GM12875 (cell line): ENCODE measurements at regions not wholly inside any gene's neighbourhood (a gene's known extent, or its start where the extent isn't known, plus 50 kb on each side); places are given as distances from the start of the nearest gene placed in this dataset.

Experiments used
- H3K4me3 ChIP-seq: one replicate; pipeline ENCODE4 v1.5.1; 2011; ENCODE audit warnings: low read depth, low read length, control low read depth
- TF ChIP-seq, protein P1 (sequence below): IDR thresholded peaks from 2 replicates; pipeline ENCODE4 v1.5.1; 2011; ENCODE audit warnings: low read depth, mild to moderate bottlenecking, control low read depth, inconsistent platforms, low read length, moderate library complexity, borderline replicate concordance; ENCODE audit not compliant: insufficient read depth

DNA sequence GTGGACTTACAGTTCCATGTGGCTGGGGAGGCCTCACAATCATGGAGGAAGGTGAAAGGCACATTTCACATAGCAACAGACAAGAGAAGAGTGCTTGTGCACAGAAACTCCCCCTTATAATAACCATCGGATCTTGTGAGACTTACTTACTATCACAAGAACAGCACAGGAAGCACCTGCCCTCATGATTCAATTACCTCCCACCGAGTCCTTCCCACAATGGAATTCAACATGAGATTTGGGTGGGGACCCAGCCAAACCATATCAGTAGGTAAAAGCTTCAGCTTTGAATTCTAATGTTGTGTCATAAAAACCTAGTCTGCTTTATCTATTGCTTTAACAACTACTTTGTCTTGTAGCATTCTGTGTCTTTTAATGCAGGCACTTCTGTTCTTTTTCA, 140.4 kb upstream of the PIK3C3 start:
- H3K4me3 ChIP-seq, result no peak overlapping the region
- TF ChIP-seq, protein P1, sequence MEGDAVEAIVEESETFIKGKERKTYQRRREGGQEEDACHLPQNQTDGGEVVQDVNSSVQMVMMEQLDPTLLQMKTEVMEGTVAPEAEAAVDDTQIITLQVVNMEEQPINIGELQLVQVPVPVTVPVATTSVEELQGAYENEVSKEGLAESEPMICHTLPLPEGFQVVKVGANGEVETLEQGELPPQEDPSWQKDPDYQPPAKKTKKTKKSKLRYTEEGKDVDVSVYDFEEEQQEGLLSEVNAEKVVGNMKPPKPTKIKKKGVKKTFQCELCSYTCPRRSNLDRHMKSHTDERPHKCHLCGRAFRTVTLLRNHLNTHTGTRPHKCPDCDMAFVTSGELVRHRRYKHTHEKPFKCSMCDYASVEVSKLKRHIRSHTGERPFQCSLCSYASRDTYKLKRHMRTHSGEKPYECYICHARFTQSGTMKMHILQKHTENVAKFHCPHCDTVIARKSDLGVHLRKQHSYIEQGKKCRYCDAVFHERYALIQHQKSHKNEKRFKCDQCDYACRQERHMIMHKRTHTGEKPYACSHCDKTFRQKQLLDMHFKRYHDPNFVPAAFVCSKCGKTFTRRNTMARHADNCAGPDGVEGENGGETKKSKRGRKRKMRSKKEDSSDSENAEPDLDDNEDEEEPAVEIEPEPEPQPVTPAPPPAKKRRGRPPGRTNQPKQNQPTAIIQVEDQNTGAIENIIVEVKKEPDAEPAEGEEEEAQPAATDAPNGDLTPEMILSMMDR, result no peak

DNA sequence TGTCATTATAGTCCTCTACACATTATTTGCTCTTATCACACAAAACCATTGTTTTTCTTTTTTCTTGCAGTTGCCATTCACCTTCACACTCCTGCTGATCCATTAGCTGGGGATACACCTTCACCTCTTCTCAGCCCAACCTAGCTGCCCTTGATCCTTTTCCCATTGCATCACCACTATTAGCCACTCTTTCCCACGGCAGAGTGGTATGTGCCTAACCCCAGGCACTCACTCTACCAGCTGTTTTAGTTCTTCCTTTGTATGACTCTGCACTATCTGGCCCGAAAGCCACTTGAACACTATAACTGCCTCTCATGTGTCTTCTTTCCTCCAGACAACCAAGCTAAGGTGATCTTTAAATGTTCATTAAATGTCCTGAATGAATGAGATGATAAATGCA, 145.4 kb upstream of the PIK3C3 start:
- no peak overlapping the region for H3K4me3 ChIP-seq
- TF ChIP-seq, protein P1, result no peak

DNA sequence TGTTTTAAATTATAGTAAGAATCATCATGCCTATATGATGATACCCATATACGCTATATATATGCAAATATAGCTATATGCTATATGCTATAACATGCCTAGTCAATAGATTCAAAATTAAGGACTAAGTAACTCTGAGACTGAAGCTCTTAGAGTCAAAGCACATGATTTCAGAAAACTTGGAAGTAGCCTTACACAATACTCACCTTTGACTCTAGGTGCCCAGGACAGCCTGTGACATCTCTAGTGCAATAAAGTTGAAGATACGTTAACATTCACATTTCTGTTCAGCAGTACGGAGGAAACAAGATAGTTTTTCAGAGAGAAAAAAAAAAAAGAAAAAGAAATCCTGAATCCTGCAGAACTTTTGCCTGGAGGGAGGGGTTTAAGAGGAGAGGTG, 149.7 kb upstream of the PIK3C3 start:
- TF ChIP-seq, protein P1, result no peak
- H3K4me3 ChIP-seq, result no peak overlapping the region

DNA sequence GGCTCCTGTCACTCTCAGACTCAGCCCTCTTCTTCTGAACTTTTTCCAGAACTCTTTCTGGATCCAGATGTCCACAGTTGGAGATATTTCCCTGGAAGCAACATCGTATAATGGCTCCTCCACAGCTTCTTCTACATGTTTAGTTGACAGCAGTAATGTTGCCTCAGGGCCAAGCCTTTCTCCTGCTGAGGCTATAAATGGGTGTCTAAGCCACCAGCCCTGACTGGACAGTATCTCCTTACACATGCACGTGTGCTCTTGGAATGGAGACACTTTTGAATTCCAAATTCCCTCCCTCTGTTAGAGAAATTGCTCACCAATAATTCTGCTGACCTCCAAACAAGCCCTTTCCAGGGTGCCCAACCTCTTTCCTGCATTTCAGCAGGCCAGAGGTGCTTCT, 156.2 kb upstream of the PIK3C3 start:
- TF ChIP-seq, protein P1, result no peak

DNA sequence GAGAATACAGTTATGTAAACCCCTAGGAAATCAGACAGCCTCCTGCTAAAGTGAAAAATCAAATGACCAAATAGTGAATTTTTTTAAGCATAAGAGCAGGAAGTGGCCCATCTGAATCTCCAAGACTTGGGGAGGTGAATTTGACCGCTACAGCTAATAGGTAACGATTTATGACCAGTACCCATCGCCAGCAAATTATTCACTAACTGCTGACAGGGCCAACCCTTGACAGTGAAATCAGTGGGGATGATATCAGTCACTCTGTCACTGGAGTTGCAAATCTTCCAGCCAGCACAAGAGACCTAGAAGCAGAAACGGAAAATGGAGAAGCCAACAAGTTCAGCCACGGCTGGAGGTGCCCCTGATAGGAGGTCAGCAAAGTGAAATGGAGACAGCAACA, 164.3 kb upstream of the PIK3C3 start:
- no peak overlapping the region for H3K4me3 ChIP-seq
- TF ChIP-seq, protein P1, result no peak

More for the DNA sequence above, 156.2 kb upstream of the PIK3C3 start:
- no peak overlapping the region for H3K4me3 ChIP-seq

DNA sequence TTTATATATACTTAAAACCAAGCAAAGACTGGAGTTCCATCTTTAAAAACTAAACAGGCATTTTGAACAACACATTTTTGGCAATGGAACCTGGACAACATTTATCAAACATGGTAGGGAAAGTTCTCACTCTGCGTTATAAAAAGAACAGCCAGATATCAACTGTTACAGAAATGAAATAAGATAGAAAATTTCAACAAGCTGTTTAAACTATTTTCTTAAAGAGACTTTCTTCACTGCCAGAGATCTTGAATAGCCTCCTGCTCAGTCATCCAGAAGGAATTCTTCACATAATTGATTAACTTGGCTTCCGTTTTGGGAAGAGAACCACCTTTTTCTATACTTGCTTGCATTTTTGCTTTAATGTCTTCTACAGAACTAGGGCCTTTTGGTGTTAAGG, 166.0 kb upstream of the PIK3C3 start:
- H3K4me3 ChIP-seq, result no peak overlapping the region
- TF ChIP-seq, protein P1, result no peak

DNA sequence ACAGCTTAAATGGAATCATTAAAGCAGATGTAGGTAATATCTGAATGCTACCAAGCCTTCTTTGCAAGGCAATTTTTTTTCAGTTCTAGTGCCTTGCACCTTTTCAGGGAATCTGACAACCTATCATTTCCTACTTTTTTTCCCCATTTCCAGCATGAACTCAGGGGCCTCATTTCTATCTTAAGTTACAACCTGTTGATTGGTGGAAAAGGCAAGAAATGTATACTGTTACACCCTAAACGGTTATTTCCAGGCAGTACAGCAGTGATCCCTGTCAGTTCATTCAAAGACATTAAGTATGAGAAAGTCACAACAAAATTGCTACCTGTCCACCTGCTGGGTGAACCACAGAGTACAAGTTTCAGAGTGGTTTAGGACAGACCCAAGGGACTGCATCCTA, 171.2 kb upstream of the PIK3C3 start:
- no peak overlapping the region for H3K4me3 ChIP-seq
- TF ChIP-seq, protein P1, result no peak
